ENCODE measurements at regions not wholly inside any gene's neighbourhood (a gene's known extent, or its start where the extent isn't known, plus 50 kb on each side); places are given as distances from the start of the nearest gene placed in this dataset.

GRCh38 chr4:81287101-81287500 lies 72.1 kb upstream of the PRKG2 start:
- TF ChIP-seq EZH2 (IDR thresholded peaks at IDR 0.05): no peak
- no peak for TF ChIP-seq POLR2AphosphoS5 (IDR thresholded peaks at IDR 0.05; ENCODE audit: borderline replicate concordance, low read depth, low read length)

Measured in SK-N-MC (cell line).